ENCODE measurements at regions not wholly inside any gene's neighbourhood (a gene's known extent, or its start where the extent isn't known, plus 50 kb on each side); places are given as distances from the start of the nearest gene placed in this dataset.

DNA sequence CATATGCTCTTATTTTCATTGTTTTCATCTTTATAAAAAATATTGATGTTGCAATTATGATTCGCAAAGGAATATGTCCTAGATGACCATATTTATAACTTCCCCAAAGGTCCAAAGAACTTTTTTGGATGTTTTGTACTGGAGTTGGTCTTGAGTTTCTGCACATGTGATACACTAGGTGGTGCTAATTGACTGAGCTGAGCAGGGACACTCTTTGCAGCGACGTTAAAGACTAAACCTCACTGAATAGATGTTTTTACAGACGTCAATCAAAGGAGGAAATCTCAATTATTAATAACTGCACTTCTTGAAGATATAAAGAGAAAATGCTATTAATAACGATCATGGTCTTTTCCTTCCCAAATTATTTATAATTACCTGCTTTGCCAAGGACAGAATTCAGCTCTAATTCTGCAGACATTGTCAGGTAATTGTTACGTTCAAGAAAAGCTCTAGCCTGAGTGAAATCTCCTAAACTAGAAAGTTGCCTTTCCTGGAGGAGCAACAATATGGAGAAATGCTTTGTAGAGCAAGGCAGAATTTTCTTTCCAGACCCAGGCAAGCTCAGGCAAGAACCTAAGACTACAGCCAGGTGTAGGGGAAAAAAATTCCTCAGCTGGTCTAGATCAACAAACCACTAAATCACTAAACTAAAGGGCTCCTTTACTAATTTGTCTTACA, 119.3 kb upstream of the RBBP8 start:
- no peak overlapping the region for H4K5ac ChIP-seq (ENCODE audit: low read length)
- DNase-seq = peak; percentile 53
- no peaks in the 10 kb centered on the region for H3K79me2 ChIP-seq (ENCODE audit: control insufficient read depth, insufficient read depth, low read length)

DNA sequence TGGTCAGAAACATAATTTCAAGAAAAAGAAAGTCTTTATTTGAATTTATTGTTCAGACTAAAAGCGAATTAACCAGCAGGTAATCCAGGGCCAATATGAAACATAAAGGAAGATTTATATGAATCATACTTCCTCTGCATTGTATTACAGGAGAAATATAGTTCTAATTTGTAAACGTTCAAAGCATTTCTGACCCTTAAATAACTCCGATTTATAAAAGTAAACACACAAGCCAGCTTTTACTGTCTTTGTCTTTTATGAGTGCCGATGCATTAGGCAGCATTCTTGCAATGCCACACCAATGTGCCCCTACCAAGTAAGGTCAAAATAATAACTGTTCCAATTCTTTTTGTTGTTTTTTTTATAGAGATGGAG, 118.8 kb upstream of the RBBP8 start:
- Histone ChIP-seq H2AK5ac (ENCODE audit: low read length) (no peak overlapping the region), H3K27ac (ENCODE audit: low read depth, low read length) (no peak overlapping the region), H2BK5ac (ENCODE audit: low read length) (no peak overlapping the region), H3K79me2 (ENCODE audit: control insufficient read depth, insufficient read depth, low read length) (no peaks in the 10 kb centered on the region), H4K8ac (ENCODE audit: low read depth, low read length) (no peak overlapping the region), H4K5ac (ENCODE audit: low read length) (no peak overlapping the region), H3K79me1 (ENCODE audit: low read length) (no peaks in the 10 kb centered on the region), H3K4me3 (ENCODE audit: low read length) (no peak overlapping the region), H3K27me3 (ENCODE audit: insufficient read depth, low read length, poor library complexity) (no peaks in the 10 kb centered on the region), H3K4me2 (ENCODE audit: low read length) (no peak overlapping the region), H3K4me1 (ENCODE audit: control insufficient read depth, low read depth, low read length) (no peaks in the 10 kb centered on the region), H3K56ac (ENCODE audit: low read length) (no peak overlapping the region), H3K18ac (ENCODE audit: low read length) (no peak overlapping the region), H3K4ac (ENCODE audit: low read depth, low read length) (no peak overlapping the region), H3K23ac (ENCODE audit: low read length) (no peak overlapping the region), H3K9ac (ENCODE audit: low read length) (no peak overlapping the region), H3K36me3 (ENCODE audit: control insufficient read depth, insufficient read depth, low read length) (no peaks in the 10 kb centered on the region), H2BK120ac (ENCODE audit: low read depth, low read length) (no peak overlapping the region), H2BK15ac (replicated peaks; ENCODE audit: low read depth) (no peak overlapping the region)
- WGBS (ENCODE audit: extremely low coverage, insufficient coverage, low lambda C conversion rate) = no CpG with 5 or more reads among the region's 4 CpGs
- DNase-seq = no peak

More for the DNA sequence above, 119.3 kb upstream of the RBBP8 start:
- H3K27me3 ChIP-seq (ENCODE audit: insufficient read depth, low read length, poor library complexity) = no peaks in the 10 kb centered on the region
- WGBS (ENCODE audit: extremely low coverage, insufficient coverage, low lambda C conversion rate) = no CpG with 5 or more reads among the region's 6 CpGs
- H3K4me3 ChIP-seq (ENCODE audit: low read length) = no peak overlapping the region
- no peak overlapping the region for H3K18ac ChIP-seq (ENCODE audit: low read length)
- H3K79me1 ChIP-seq (ENCODE audit: low read length) = no peaks in the 10 kb centered on the region
- no peaks in the 10 kb centered on the region for H3K4me1 ChIP-seq (ENCODE audit: control insufficient read depth, low read depth, low read length)
- H3K27ac ChIP-seq (ENCODE audit: low read depth, low read length) = no peak overlapping the region
- no peak overlapping the region for H3K4me2 ChIP-seq (ENCODE audit: low read length)
- no peak overlapping the region for H2BK15ac ChIP-seq (replicated peaks; ENCODE audit: low read depth)
- H2BK5ac ChIP-seq (ENCODE audit: low read length) = no peak overlapping the region
- H2AK5ac ChIP-seq (ENCODE audit: low read length) = no peak overlapping the region
- no peak overlapping the region for H3K23ac ChIP-seq (ENCODE audit: low read length)
- H4K8ac ChIP-seq (ENCODE audit: low read depth, low read length) = no peak overlapping the region
- no peaks in the 10 kb centered on the region for H3K36me3 ChIP-seq (ENCODE audit: control insufficient read depth, insufficient read depth, low read length)
- no peak overlapping the region for H2BK120ac ChIP-seq (ENCODE audit: low read depth, low read length)
- H3K9ac ChIP-seq (ENCODE audit: low read length) = no peak overlapping the region
- H3K4ac ChIP-seq (ENCODE audit: low read depth, low read length) = no peak overlapping the region
- no peak overlapping the region for H3K56ac ChIP-seq (ENCODE audit: low read length)

DNA sequence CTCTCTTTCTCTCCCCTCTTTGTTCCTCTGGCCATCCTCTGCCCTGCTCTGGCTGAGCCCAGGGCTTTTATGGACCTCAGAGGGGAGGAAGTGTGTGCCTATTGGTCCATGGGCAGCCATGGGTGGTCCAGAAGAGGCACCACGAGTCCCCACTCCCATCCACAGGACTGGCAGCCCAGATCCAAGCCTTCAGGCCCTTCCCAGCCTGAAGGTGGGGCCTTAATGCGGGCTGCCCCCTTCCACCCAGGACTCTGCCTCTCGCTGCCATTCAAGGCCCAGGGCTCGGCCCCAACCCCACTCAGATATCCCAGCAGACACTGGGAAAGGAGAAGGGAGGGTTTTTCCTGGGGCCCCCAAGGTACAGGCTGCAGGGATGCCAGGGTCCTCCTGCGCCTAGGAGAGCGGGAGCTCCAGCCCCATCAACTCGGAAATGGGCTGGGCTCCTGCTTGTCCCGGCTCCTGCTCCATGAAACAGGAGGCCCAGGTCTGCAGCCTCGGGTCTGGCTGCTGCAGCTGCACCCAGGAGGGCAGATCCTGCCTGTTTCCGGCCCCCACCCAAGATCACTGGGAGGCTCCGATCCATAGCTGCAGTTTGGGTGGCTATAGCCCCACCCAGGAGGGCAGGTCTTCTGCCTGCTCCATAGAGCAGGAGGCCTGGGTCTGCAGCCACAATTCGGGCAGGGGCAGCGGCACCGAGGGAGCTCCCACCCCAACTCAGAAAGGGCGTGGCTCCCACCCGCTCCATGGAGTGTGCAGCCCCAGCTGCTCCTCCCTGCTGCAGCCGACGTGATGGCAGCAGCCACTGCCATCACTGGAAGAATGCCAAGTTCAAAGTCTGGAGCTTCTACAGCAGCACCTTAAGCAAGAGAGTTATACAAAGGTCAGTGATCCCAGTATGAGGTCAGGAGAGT, 116.6 kb upstream of the RBBP8 start:
- WGBS (ENCODE audit: extremely low coverage, insufficient coverage, low lambda C conversion rate) = no CpG with 5 or more reads among the region's 18 CpGs

DNA sequence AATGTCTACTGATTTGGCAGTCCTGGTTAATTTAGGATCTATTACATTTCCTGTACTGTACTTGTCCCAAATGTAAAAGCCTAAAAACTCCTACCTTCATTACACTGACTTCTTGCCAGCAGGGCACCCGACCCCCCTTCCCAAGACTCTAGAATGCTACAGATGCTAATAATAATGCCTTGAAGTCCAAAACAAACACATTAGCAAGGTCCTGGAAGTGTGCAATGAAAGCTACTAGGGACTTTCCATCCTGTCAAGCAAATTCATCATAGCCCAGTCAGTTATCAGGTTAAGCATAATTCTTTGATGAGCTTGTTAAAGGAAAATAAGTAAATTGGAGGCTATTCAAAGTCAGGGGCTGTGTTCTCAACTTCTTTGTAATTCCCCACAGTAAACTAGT, 115.3 kb upstream of the RBBP8 start:
- Histone ChIP-seq H2BK15ac (replicated peaks; ENCODE audit: low read depth) (no peak overlapping the region), H2BK5ac (ENCODE audit: low read length) (no peak overlapping the region), H3K27me3 (ENCODE audit: insufficient read depth, low read length, poor library complexity) (no peaks in the 10 kb centered on the region), H3K4me1 (ENCODE audit: control insufficient read depth, low read depth, low read length) (no peaks in the 10 kb centered on the region), H3K18ac (ENCODE audit: low read length) (no peak overlapping the region), H2BK120ac (ENCODE audit: low read depth, low read length) (no peak overlapping the region), H4K8ac (ENCODE audit: low read depth, low read length) (no peak overlapping the region), H3K79me2 (ENCODE audit: control insufficient read depth, insufficient read depth, low read length) (no peaks in the 10 kb centered on the region), H3K4ac (ENCODE audit: low read depth, low read length) (no peak overlapping the region), H3K4me2 (ENCODE audit: low read length) (no peak overlapping the region), H2AK5ac (ENCODE audit: low read length) (no peak overlapping the region), H3K79me1 (ENCODE audit: low read length) (no peaks in the 10 kb centered on the region), H3K9ac (ENCODE audit: low read length) (no peak overlapping the region), H3K36me3 (ENCODE audit: control insufficient read depth, insufficient read depth, low read length) (no peaks in the 10 kb centered on the region), H3K4me3 (ENCODE audit: low read length) (no peak overlapping the region), H3K56ac (ENCODE audit: low read length) (no peak overlapping the region), H3K27ac (ENCODE audit: low read depth, low read length) (no peak overlapping the region), H4K5ac (ENCODE audit: low read length) (no peak overlapping the region), H3K23ac (ENCODE audit: low read length) (no peak overlapping the region)
- WGBS (ENCODE audit: extremely low coverage, insufficient coverage, low lambda C conversion rate) = no CpG with 5 or more reads among the region's 1 CpG
- DNase-seq = no peak

More for the DNA sequence above, 116.6 kb upstream of the RBBP8 start:
- Histone ChIP-seq H2BK15ac (replicated peaks; ENCODE audit: low read depth) (no peak overlapping the region), H3K56ac (ENCODE audit: low read length) (no peak overlapping the region), H3K27me3 (ENCODE audit: insufficient read depth, low read length, poor library complexity) (no peaks in the 10 kb centered on the region), H4K8ac (ENCODE audit: low read depth, low read length) (no peak overlapping the region), H3K79me2 (ENCODE audit: control insufficient read depth, insufficient read depth, low read length) (no peaks in the 10 kb centered on the region), H3K23ac (ENCODE audit: low read length) (no peak overlapping the region), H3K36me3 (ENCODE audit: control insufficient read depth, insufficient read depth, low read length) (no peaks in the 10 kb centered on the region), H3K9ac (ENCODE audit: low read length) (no peak overlapping the region), H2BK120ac (ENCODE audit: low read depth, low read length) (no peak overlapping the region), H3K4me3 (ENCODE audit: low read length) (no peak overlapping the region), H3K4me2 (ENCODE audit: low read length) (no peak overlapping the region), H3K27ac (ENCODE audit: low read depth, low read length) (no peak overlapping the region), H3K18ac (ENCODE audit: low read length) (no peak overlapping the region), H3K79me1 (ENCODE audit: low read length) (no peaks in the 10 kb centered on the region), H3K4me1 (ENCODE audit: control insufficient read depth, low read depth, low read length) (no peaks in the 10 kb centered on the region), H4K5ac (ENCODE audit: low read length) (no peak overlapping the region), H3K4ac (ENCODE audit: low read depth, low read length) (no peak overlapping the region), H2AK5ac (ENCODE audit: low read length) (no peak overlapping the region), H2BK5ac (ENCODE audit: low read length) (no peak overlapping the region)
- no peak for DNase-seq

DNA sequence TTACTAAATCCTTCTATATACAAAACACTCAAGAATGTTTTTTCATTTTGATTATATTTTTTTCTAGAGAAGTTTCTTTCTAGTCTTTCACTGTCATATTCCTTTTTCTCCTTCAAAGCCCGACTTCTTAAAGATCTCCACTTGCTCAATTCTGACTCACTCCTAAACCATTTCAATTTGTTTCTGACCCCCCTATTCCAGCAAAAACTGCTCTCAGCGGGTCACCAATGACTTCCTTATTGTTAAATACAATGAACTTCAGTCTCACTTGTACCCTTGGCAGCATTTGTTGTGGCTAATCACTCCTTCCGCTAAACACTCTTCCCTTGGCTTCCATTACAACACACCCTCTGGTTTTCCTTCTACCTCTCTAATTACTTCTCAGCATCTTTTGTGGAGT, 111.1 kb upstream of the RBBP8 start:
- H3K79me1 ChIP-seq (ENCODE audit: low read length) = no peaks in the 10 kb centered on the region

More for the DNA sequence above, 111.1 kb upstream of the RBBP8 start:
- H3K56ac ChIP-seq (ENCODE audit: low read length) = no peak overlapping the region
- no peak overlapping the region for H3K27ac ChIP-seq (ENCODE audit: low read depth, low read length)
- H2BK120ac ChIP-seq (ENCODE audit: low read depth, low read length) = no peak overlapping the region
- no peaks in the 10 kb centered on the region for H3K79me2 ChIP-seq (ENCODE audit: control insufficient read depth, insufficient read depth, low read length)
- H3K23ac ChIP-seq (ENCODE audit: low read length) = no peak overlapping the region
- no peak overlapping the region for H3K4me3 ChIP-seq (ENCODE audit: low read length)
- H4K8ac ChIP-seq (ENCODE audit: low read depth, low read length) = no peak overlapping the region
- DNase-seq = peak; percentile 89
- no peak overlapping the region for H3K18ac ChIP-seq (ENCODE audit: low read length)
- H2AK5ac ChIP-seq (ENCODE audit: low read length) = no peak overlapping the region
- no peak overlapping the region for H3K9ac ChIP-seq (ENCODE audit: low read length)
- no peak overlapping the region for H3K4me2 ChIP-seq (ENCODE audit: low read length)
- no peak overlapping the region for H3K4ac ChIP-seq (ENCODE audit: low read depth, low read length)
- H2BK5ac ChIP-seq (ENCODE audit: low read length) = no peak overlapping the region
- H3K36me3 ChIP-seq (ENCODE audit: control insufficient read depth, insufficient read depth, low read length) = no peaks in the 10 kb centered on the region
- no CpG with 5 or more reads among the region's 3 CpGs for WGBS (ENCODE audit: extremely low coverage, insufficient coverage, low lambda C conversion rate)
- no peaks in the 10 kb centered on the region for H3K4me1 ChIP-seq (ENCODE audit: control insufficient read depth, low read depth, low read length)
- H3K27me3 ChIP-seq (ENCODE audit: insufficient read depth, low read length, poor library complexity) = no peaks in the 10 kb centered on the region
- H2BK15ac ChIP-seq (replicated peaks; ENCODE audit: low read depth) = no peak overlapping the region
- no peak overlapping the region for H4K5ac ChIP-seq (ENCODE audit: low read length)

Data from mesendoderm (in vitro differentiated cells).